ENCODE measurements at regions not wholly inside any gene's neighbourhood (a gene's known extent, or its start where the extent isn't known, plus 50 kb on each side); places are given as distances from the start of the nearest gene placed in this dataset.
"Not testable (repeated sequence)": the region's sequence is repeated elsewhere in the genome, so short reads cannot be mapped to it uniquely, and the experiment has no call there.

GRCh38 chr6:22155551-22155950 is 141.3 kb downstream of the PRL start:
- H3K4me2 ChIP-seq (ENCODE audit: low read length), result no peak overlapping the region
- H2BK12ac ChIP-seq (ENCODE audit: low read length), result no peak overlapping the region
- WGBS (ENCODE audit: extremely low coverage, insufficient coverage, insufficient read length), result no CpG with 5 or more reads among the region's 4 CpGs
- no peak overlapping the region for H4K91ac ChIP-seq (ENCODE audit: low read depth, low read length)
- H3K79me1 ChIP-seq (ENCODE audit: low read length), result no peaks in the 10 kb centered on the region
- H2AK5ac ChIP-seq (ENCODE audit: low read length), result no peak overlapping the region
- peak overlapping the region; percentile 4 for H3K27ac ChIP-seq (ENCODE audit: low read depth, low read length)
- H3K27me3 ChIP-seq (ENCODE audit: insufficient read depth, low read length), result no peaks in the 10 kb centered on the region
- H3K9me3 ChIP-seq (ENCODE audit: insufficient read depth, low read depth, low read length), result no peaks in the 10 kb centered on the region
- no peaks in the 10 kb centered on the region for H3K79me2 ChIP-seq (ENCODE audit: control insufficient read depth, insufficient read depth, low read length, poor library complexity)
- no peak overlapping the region for H3K23ac ChIP-seq (ENCODE audit: low read length)
- no peak overlapping the region for H2BK120ac ChIP-seq (ENCODE audit: insufficient read depth, low read length, poor library complexity)
- no peak for DNase-seq
- H3K4ac ChIP-seq (ENCODE audit: low read depth, low read length), result no peak overlapping the region
- H4K12ac ChIP-seq (ENCODE audit: low read depth, low read length), result no peak overlapping the region
- H3K14ac ChIP-seq (ENCODE audit: low read length), result no peak overlapping the region
- H3K36me3 ChIP-seq (ENCODE audit: control insufficient read depth in 1 of 2, insufficient read depth in 2 of 2, low read length in 2 of 2), result peaks cover 0 to 2% of the 10 kb centered on the region in 2 experiments
- no peak overlapping the region for H3K4me3 ChIP-seq (ENCODE audit: low read depth, low read length)
- H3K4me1 ChIP-seq (ENCODE audit: control insufficient read depth in 1 of 2, insufficient read depth in 2 of 2, low read length in 2 of 2), result no peaks in the 10 kb centered on the region
- no peak overlapping the region for H2AFZ ChIP-seq (ENCODE audit: insufficient read depth, low read length, poor library complexity)
- H2BK5ac ChIP-seq (ENCODE audit: low read depth, low read length, poor library complexity), result no peak overlapping the region
- H3K9ac ChIP-seq (ENCODE audit: low read length), result no peak overlapping the region
- H4K8ac ChIP-seq (ENCODE audit: low read depth, low read length), result no peak overlapping the region
- H3K18ac ChIP-seq (ENCODE audit: low read length), result no peak overlapping the region

- Histone ChIP-seq H2BK120ac (ENCODE audit: insufficient read depth, low read length, poor library complexity) (no peak overlapping the region), H3K79me1 (ENCODE audit: low read length) (no peaks in the 10 kb centered on the region), H3K4ac (ENCODE audit: low read depth, low read length) (no peak overlapping the region), H4K12ac (ENCODE audit: low read depth, low read length) (no peak overlapping the region), H3K14ac (ENCODE audit: low read length) (no peak overlapping the region), H3K4me3 (ENCODE audit: low read depth, low read length) (no peak overlapping the region), H3K36me3 (ENCODE audit: control insufficient read depth in 1 of 2, insufficient read depth in 2 of 2, low read length in 2 of 2) (peaks cover 2% of the 10 kb centered on the region in 2 experiments), H3K23ac (ENCODE audit: low read length) (no peak overlapping the region), H3K27me3 (ENCODE audit: insufficient read depth, low read length) (no peaks in the 10 kb centered on the region), H3K18ac (ENCODE audit: low read length) (no peak overlapping the region), H3K9me3 (ENCODE audit: insufficient read depth, low read depth, low read length) (no peaks in the 10 kb centered on the region), H2AFZ (ENCODE audit: insufficient read depth, low read length, poor library complexity) (no peak overlapping the region), H4K8ac (ENCODE audit: low read depth, low read length) (no peak overlapping the region), H4K91ac (ENCODE audit: low read depth, low read length) (no peak overlapping the region), H2BK12ac (ENCODE audit: low read length) (no peak overlapping the region), H2AK5ac (ENCODE audit: low read length) (no peak overlapping the region), H3K27ac (ENCODE audit: low read depth, low read length) (no peak overlapping the region), H3K4me2 (ENCODE audit: low read length) (no peak overlapping the region), H3K4me1 (ENCODE audit: control insufficient read depth in 1 of 2, insufficient read depth in 2 of 2, low read length in 2 of 2) (no peaks in the 10 kb centered on the region), H3K79me2 (ENCODE audit: control insufficient read depth, insufficient read depth, low read length, poor library complexity) (no peaks in the 10 kb centered on the region), H2BK5ac (ENCODE audit: low read depth, low read length, poor library complexity) (no peak overlapping the region), H3K9ac (ENCODE audit: low read length) (no peak overlapping the region)
- WGBS (ENCODE audit: extremely low coverage, insufficient coverage, insufficient read length), result no CpG with 5 or more reads among the region's 4 CpGs
- DNase-seq, result no peak
Observed at GRCh38 chr6:22157233-22157632, 139.6 kb downstream of the PRL start.

- H2BK5ac ChIP-seq (ENCODE audit: low read depth, low read length, poor library complexity), result no peak overlapping the region
- H3K27ac ChIP-seq (ENCODE audit: low read depth, low read length), result no peak overlapping the region
- H4K8ac ChIP-seq (ENCODE audit: low read depth, low read length), result no peak overlapping the region
- H3K27me3 ChIP-seq (ENCODE audit: insufficient read depth, low read length), result no peaks in the 10 kb centered on the region
- H3K4ac ChIP-seq (ENCODE audit: low read depth, low read length), result no peak overlapping the region
- H2BK12ac ChIP-seq (ENCODE audit: low read length), result no peak overlapping the region
- no peak overlapping the region for H2BK120ac ChIP-seq (ENCODE audit: insufficient read depth, low read length, poor library complexity)
- no peak overlapping the region for H2AFZ ChIP-seq (ENCODE audit: insufficient read depth, low read length, poor library complexity)
- H2AK5ac ChIP-seq (ENCODE audit: low read length), result no peak overlapping the region
- no peaks in the 10 kb centered on the region for H3K79me1 ChIP-seq (ENCODE audit: low read length)
- H3K79me2 ChIP-seq (ENCODE audit: control insufficient read depth, insufficient read depth, low read length, poor library complexity), result no peaks in the 10 kb centered on the region
- no peak overlapping the region for H3K9ac ChIP-seq (ENCODE audit: low read length)
- no peak overlapping the region for H4K12ac ChIP-seq (ENCODE audit: low read depth, low read length)
- no peak overlapping the region for H3K14ac ChIP-seq (ENCODE audit: low read length)
- H3K4me1 ChIP-seq (ENCODE audit: control insufficient read depth in 1 of 2, insufficient read depth in 2 of 2, low read length in 2 of 2), result no peaks in the 10 kb centered on the region
- H3K36me3 ChIP-seq (ENCODE audit: control insufficient read depth in 1 of 2, insufficient read depth in 2 of 2, low read length in 2 of 2), result peaks cover 0 to 2% of the 10 kb centered on the region in 2 experiments
- no peak overlapping the region for H3K4me2 ChIP-seq (ENCODE audit: low read length)
- no peak overlapping the region for H3K23ac ChIP-seq (ENCODE audit: low read length)
- no peak overlapping the region for H3K18ac ChIP-seq (ENCODE audit: low read length)
- H3K4me3 ChIP-seq (ENCODE audit: low read depth, low read length), result no peak overlapping the region
- no peak for DNase-seq
- no peak overlapping the region for H4K91ac ChIP-seq (ENCODE audit: low read depth, low read length)
- H3K9me3 ChIP-seq (ENCODE audit: insufficient read depth, low read depth, low read length), result no peaks in the 10 kb centered on the region
Observed at GRCh38 chr6:22164236-22164635, 132.6 kb downstream of the PRL start.

GRCh38 chr6:22171006-22171405 is 125.8 kb downstream of the PRL start:
- H3K27me3 ChIP-seq (ENCODE audit: insufficient read depth, low read length); H2AK5ac ChIP-seq (ENCODE audit: low read length); H3K9ac ChIP-seq (ENCODE audit: low read length); H2BK5ac ChIP-seq (ENCODE audit: low read depth, low read length, poor library complexity); H2AFZ ChIP-seq (ENCODE audit: insufficient read depth, low read length, poor library complexity); H2BK12ac ChIP-seq (ENCODE audit: low read length); H4K91ac ChIP-seq (ENCODE audit: low read depth, low read length); H3K23ac ChIP-seq (ENCODE audit: low read length); H3K4ac ChIP-seq (ENCODE audit: low read depth, low read length); H3K79me1 ChIP-seq (ENCODE audit: low read length); H3K4me2 ChIP-seq (ENCODE audit: low read length); H3K4me3 ChIP-seq (ENCODE audit: low read depth, low read length); H2BK120ac ChIP-seq (ENCODE audit: insufficient read depth, low read length, poor library complexity); H4K12ac ChIP-seq (ENCODE audit: low read depth, low read length); H3K4me1 ChIP-seq (ENCODE audit: control insufficient read depth in 1 of 2, insufficient read depth in 2 of 2, low read length in 2 of 2); H3K14ac ChIP-seq (ENCODE audit: low read length); H3K79me2 ChIP-seq (ENCODE audit: control insufficient read depth, insufficient read depth, low read length, poor library complexity); DNase-seq; H3K18ac ChIP-seq (ENCODE audit: low read length); H4K8ac ChIP-seq (ENCODE audit: low read depth, low read length); H3K27ac ChIP-seq (ENCODE audit: low read depth, low read length): not testable (repeated sequence)
- no CpG with 5 or more reads among the region's 5 CpGs for WGBS (ENCODE audit: extremely low coverage, insufficient coverage, insufficient read length)
- H3K9me3 ChIP-seq (ENCODE audit: insufficient read depth, low read depth, low read length), result peaks cover 13% of the 10 kb centered on the region
- peaks cover 13 to 18% of the 10 kb centered on the region in 2 experiments for H3K36me3 ChIP-seq (ENCODE audit: control insufficient read depth in 1 of 2, insufficient read depth in 2 of 2, low read length in 2 of 2)

Data from trophoblast cell (in vitro differentiated cells and primary cell).